ENCODE measurements at regions not wholly inside any gene's neighbourhood (a gene's known extent, or its start where the extent isn't known, plus 50 kb on each side); places are given as distances from the start of the nearest gene placed in this dataset.

DNA sequence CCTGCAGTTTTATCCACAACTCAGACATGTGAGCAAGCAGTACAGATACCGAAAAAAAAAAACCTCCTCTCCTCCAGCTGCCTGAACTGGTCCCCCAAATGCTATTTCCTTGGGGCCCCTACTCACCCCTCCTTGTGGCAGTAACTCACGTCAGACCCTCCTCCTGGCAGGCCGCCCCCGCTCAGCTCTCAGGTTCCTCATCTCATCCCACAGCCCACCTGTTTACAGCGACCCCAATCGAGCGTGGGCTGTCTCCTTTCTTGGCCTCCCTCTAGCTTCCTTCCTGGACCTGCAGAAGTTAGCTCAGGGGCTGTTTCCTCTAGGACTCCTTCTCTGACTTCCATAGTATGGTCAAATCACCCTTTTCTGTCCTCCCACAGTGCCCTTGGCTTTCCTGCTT lies 455.3 kb downstream of the BCL11B start:
- TF ChIP-seq, protein P1, sequence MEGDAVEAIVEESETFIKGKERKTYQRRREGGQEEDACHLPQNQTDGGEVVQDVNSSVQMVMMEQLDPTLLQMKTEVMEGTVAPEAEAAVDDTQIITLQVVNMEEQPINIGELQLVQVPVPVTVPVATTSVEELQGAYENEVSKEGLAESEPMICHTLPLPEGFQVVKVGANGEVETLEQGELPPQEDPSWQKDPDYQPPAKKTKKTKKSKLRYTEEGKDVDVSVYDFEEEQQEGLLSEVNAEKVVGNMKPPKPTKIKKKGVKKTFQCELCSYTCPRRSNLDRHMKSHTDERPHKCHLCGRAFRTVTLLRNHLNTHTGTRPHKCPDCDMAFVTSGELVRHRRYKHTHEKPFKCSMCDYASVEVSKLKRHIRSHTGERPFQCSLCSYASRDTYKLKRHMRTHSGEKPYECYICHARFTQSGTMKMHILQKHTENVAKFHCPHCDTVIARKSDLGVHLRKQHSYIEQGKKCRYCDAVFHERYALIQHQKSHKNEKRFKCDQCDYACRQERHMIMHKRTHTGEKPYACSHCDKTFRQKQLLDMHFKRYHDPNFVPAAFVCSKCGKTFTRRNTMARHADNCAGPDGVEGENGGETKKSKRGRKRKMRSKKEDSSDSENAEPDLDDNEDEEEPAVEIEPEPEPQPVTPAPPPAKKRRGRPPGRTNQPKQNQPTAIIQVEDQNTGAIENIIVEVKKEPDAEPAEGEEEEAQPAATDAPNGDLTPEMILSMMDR (IDR thresholded peaks at IDR 0.05), result no peak
- TF ChIP-seq, protein P2, sequence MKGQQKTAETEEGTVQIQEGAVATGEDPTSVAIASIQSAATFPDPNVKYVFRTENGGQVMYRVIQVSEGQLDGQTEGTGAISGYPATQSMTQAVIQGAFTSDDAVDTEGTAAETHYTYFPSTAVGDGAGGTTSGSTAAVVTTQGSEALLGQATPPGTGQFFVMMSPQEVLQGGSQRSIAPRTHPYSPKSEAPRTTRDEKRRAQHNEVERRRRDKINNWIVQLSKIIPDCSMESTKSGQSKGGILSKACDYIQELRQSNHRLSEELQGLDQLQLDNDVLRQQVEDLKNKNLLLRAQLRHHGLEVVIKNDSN (IDR thresholded peaks at IDR 0.05; ENCODE audit: borderline replicate concordance, low read depth), result no peak
- TF ChIP-seq NRF1 (IDR thresholded peaks at IDR 0.05; ENCODE audit: low read depth, low read length), result no peak
- TF ChIP-seq, protein P3, sequence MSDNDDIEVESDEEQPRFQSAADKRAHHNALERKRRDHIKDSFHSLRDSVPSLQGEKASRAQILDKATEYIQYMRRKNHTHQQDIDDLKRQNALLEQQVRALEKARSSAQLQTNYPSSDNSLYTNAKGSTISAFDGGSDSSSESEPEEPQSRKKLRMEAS (IDR thresholded peaks at IDR 0.05; ENCODE audit: low read depth), result no peak
- no peak for TF ChIP-seq RAD21 (IDR thresholded peaks at IDR 0.05; ENCODE audit: low read length)
- TF ChIP-seq, protein P4, sequence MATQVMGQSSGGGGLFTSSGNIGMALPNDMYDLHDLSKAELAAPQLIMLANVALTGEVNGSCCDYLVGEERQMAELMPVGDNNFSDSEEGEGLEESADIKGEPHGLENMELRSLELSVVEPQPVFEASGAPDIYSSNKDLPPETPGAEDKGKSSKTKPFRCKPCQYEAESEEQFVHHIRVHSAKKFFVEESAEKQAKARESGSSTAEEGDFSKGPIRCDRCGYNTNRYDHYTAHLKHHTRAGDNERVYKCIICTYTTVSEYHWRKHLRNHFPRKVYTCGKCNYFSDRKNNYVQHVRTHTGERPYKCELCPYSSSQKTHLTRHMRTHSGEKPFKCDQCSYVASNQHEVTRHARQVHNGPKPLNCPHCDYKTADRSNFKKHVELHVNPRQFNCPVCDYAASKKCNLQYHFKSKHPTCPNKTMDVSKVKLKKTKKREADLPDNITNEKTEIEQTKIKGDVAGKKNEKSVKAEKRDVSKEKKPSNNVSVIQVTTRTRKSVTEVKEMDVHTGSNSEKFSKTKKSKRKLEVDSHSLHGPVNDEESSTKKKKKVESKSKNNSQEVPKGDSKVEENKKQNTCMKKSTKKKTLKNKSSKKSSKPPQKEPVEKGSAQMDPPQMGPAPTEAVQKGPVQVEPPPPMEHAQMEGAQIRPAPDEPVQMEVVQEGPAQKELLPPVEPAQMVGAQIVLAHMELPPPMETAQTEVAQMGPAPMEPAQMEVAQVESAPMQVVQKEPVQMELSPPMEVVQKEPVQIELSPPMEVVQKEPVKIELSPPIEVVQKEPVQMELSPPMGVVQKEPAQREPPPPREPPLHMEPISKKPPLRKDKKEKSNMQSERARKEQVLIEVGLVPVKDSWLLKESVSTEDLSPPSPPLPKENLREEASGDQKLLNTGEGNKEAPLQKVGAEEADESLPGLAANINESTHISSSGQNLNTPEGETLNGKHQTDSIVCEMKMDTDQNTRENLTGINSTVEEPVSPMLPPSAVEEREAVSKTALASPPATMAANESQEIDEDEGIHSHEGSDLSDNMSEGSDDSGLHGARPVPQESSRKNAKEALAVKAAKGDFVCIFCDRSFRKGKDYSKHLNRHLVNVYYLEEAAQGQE (IDR thresholded peaks at IDR 0.05; ENCODE audit: low read depth, low read length), result no peak
- TF ChIP-seq POLR2AphosphoS5 (IDR thresholded peaks at IDR 0.05; ENCODE audit: low read depth, low read length), result no peak
- TF ChIP-seq YY1 (IDR thresholded peaks at IDR 0.05; ENCODE audit: low read depth), result no peak
- TF ChIP-seq, protein P5, sequence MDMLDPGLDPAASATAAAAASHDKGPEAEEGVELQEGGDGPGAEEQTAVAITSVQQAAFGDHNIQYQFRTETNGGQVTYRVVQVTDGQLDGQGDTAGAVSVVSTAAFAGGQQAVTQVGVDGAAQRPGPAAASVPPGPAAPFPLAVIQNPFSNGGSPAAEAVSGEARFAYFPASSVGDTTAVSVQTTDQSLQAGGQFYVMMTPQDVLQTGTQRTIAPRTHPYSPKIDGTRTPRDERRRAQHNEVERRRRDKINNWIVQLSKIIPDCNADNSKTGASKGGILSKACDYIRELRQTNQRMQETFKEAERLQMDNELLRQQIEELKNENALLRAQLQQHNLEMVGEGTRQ (IDR thresholded peaks at IDR 0.05; ENCODE audit: borderline replicate concordance, low read depth, low read length), result no peak
- TF ChIP-seq GABPA (IDR thresholded peaks at IDR 0.05; ENCODE audit: low read depth), result no peak

All from SK-N-SH (cell line).